Effector memory CD8-positive, alpha-beta T cell (primary cell): ENCODE measurements at regions not wholly inside any gene's neighbourhood (a gene's known extent, or its start where the extent isn't known, plus 50 kb on each side); places are given as distances from the start of the nearest gene placed in this dataset.

Experiments
- ATAC-seq: fragments of 150-1000 bp; cut with Tn5 transposase; replicated peaks from 2 replicates; pipeline ENCODE4 v1.10.0; 2021; ENCODE audit warnings: mild to moderate bottlenecking, moderate library complexity
- DNase-seq, 3 experiments: peaks; one replicate each; pipeline ENCODE4 v3.0.0; 2021
- H3K27ac Mint-ChIP-seq, 2 donors: one replicate each; pipeline ENCODE4 v1.8.0; 2022; ENCODE audit warnings: mild to moderate bottlenecking in 2 of 2, mixed read lengths in 2 of 2, moderate library complexity in 2 of 2
- H3K27me3 Mint-ChIP-seq, 2 donors: one replicate each; pipeline ENCODE4 v1.8.0; 2022; ENCODE audit warnings: mixed read lengths in 2 of 2
- H3K36me3 Mint-ChIP-seq: one replicate; pipeline ENCODE4 v1.8.0; 2022; ENCODE audit warnings: mild to moderate bottlenecking, moderate library complexity, mixed read lengths; ENCODE audit not compliant: insufficient read depth
- H3K4me1 Mint-ChIP-seq, 2 donors: one replicate each; pipeline ENCODE4 v1.8.0; 2022; ENCODE audit warnings: low read depth in 2 of 2, mixed read lengths in 2 of 2
- H3K4me3 Mint-ChIP-seq, 2 donors: one replicate each; pipeline ENCODE4 v1.8.0; 2022; ENCODE audit warnings: mild to moderate bottlenecking in 2 of 2, mixed read lengths in 2 of 2, moderate library complexity in 2 of 2
- H3K9me3 Mint-ChIP-seq, 2 donors: one replicate each; pipeline ENCODE4 v1.8.0; 2022; ENCODE audit warnings: mixed read lengths in 2 of 2

DNA sequence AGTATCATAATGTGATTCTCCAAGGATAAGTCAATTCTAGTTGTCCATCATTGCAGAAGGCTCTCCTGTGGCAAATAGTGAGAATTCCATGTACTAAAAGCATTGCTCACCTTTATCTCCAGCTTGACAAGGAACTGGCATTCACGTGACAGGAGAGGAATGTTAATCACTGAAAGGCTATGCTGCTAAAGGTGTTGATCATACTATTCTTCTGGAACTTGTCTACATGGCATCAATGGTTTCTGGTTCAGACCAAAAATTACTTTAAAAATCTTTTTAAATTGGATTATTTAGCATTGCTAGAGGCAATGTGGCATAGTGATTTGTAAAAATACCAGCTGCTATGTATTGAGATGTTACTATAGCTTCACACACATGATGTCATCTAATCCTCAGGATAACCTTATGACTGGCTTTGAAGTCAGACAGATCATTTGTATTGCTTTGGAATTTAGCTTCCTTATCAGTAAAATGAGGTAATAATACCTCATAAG lies 414.4 kb downstream of the MTX2 start:
- no peaks in the 10 kb centered on the region for H3K36me3 Mint-ChIP-seq
- H3K27ac Mint-ChIP-seq = no peak overlapping the region
- H3K4me3 Mint-ChIP-seq = no peak overlapping the region
- no peak for ATAC-seq
- H3K4me1 Mint-ChIP-seq = no peaks in the 10 kb centered on the region
- DNase-seq = no peak
- peaks cover 60 to 78% of the 10 kb centered on the region in 2 donors for H3K27me3 Mint-ChIP-seq
- no peaks in the 10 kb centered on the region for H3K9me3 Mint-ChIP-seq

DNA sequence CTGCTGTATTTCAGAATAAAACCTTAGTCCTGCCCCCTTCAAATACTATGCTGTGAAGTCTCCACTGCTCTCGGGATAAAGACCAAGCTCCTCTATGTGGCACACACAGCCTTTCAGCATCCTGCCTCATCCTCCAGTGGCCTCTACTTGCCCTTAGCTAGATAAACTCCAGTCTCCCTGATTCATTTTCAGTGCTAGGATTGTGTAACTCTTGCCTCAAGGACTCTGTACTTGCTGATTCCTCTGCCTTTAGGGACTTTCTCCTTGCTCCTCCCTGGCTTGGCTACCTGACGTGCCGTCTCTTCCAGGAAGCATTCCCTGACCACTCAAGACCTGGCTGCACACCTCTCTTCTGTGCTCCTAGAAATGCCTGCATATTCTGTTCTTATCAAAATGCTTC lies 416.7 kb downstream of the MTX2 start:
- H3K27me3 Mint-ChIP-seq = peaks cover 47 to 66% of the 10 kb centered on the region in 2 donors
- ATAC-seq = no peak
- no peak for DNase-seq
- H3K4me3 Mint-ChIP-seq = no peak overlapping the region
- H3K27ac Mint-ChIP-seq = no peak overlapping the region
- no peaks in the 10 kb centered on the region for H3K36me3 Mint-ChIP-seq
- no peaks in the 10 kb centered on the region for H3K9me3 Mint-ChIP-seq
- H3K4me1 Mint-ChIP-seq = no peaks in the 10 kb centered on the region

DNA sequence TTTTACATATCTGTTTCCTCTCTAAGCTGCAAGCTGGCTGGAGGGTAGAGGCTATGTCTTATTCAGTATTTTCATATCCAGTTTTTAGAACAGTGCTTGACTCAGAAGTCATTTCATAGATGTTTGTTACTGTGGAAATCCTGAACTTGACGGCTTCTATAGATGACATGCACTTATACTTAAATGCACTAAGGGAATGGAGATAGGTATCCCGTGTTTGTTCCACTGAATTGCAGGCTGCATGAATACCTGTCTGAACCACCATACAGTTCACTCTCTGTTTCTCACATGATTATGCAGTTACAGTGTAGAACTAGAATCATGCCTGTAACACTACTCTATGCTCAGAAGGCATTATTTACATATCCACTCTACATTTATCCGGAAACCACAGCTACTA lies 417.1 kb downstream of the MTX2 start:
- Mint-ChIP-seq H3K36me3 (no peaks in the 10 kb centered on the region), H3K27me3 (peaks cover 47 to 70% of the 10 kb centered on the region in 2 donors), H3K27ac (no peak overlapping the region), H3K4me1 (no peaks in the 10 kb centered on the region), H3K4me3 (no peak overlapping the region), H3K9me3 (no peaks in the 10 kb centered on the region)
- DNase-seq (no peak), ATAC-seq (no peak)

DNA sequence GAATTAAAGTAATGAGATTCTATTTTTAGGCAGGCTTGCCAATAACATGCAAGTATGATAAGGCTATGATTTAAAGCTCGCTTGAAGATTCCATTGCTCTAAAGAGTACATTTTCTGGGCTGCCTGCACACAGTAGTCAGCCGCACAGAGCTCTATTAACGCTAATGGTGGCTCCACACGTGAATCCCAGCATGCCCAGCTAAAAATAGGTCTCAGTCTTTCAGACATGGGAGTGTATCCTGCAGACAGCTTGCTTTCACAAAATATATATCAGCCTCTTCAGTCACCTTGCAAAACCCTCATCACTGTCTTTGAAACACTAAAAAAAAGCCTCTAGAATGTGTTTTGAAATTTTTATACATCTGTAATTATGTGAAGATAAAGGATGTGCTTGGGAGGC lies 418.1 kb downstream of the MTX2 start:
- DNase-seq = no peak
- Mint-ChIP-seq H3K4me3 (no peak overlapping the region), H3K36me3 (no peaks in the 10 kb centered on the region), H3K9me3 (no peaks in the 10 kb centered on the region), H3K4me1 (no peaks in the 10 kb centered on the region), H3K27me3 (peaks cover 50 to 71% of the 10 kb centered on the region in 2 donors), H3K27ac (no peak overlapping the region)
- no peak for ATAC-seq

DNA sequence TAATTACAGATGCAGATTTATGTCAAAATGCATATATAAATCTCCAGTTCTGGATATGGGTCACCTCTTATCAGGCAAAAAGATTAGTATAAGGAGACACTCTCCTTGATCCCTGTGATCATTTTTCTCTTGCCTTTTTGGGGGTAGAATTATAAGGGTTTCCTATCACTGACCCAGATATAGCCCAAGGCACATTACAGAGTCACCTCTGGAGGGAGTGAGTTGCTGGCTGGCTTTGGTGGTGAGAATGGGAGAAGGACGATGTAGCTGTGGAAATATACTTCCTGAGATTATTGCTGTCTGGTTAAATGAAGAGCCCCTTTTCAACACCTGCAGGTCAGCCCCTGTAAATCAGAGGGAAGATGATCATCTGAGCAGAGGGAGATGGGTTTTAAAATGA lies 418.7 kb downstream of the MTX2 start:
- ATAC-seq = no peak
- DNase-seq = no peak
- Mint-ChIP-seq H3K4me1 (no peaks in the 10 kb centered on the region), H3K9me3 (no peaks in the 10 kb centered on the region), H3K36me3 (no peaks in the 10 kb centered on the region), H3K27me3 (peaks cover 50 to 71% of the 10 kb centered on the region in 2 donors), H3K27ac (no peak overlapping the region), H3K4me3 (no peak overlapping the region)

DNA sequence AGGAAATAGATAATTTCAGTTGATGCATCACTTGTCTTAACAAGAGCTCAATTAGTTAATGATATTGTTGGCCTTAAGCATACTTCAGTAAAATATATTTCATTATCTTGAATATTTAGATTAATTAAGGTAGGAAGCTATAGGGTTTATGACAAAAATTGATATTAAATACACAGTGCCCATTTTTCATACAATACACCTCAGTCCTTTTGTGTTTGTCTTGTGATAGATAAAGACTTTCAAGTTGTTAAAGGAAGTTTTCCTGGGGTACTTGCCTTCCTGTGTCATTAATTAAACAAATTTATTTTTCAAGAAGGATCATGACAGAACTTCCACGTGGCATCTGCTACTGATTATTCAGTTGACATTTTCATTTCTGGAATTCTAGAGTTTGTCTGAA lies 420.5 kb downstream of the MTX2 start:
- Mint-ChIP-seq H3K27me3 (peaks cover 52 to 72% of the 10 kb centered on the region in 2 donors), H3K4me1 (no peaks in the 10 kb centered on the region), H3K4me3 (no peak overlapping the region), H3K9me3 (no peaks in the 10 kb centered on the region), H3K36me3 (no peaks in the 10 kb centered on the region), H3K27ac (no peak overlapping the region)
- DNase-seq (no peak), ATAC-seq (no peak)

DNA sequence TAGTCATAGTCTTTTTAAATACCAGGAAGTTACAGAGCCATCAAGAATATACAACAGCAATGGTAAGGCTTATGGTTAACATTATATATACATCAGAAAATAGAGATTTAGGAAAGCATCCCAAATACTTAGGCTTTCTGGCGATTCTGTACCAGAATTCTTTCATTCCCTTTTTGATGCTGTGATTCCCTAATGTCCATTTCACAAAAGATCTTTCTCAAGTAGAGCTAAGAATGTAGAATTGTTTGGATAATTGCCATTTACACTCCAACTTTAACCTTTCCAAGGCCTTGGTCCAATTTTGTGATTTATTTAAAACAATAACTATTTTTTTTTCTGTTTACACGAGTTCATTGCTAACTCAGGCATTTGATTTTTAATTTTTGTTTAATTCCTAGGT lies 422.2 kb downstream of the MTX2 start:
- no peak for DNase-seq
- ATAC-seq = no peak
- Mint-ChIP-seq H3K27ac (no peak overlapping the region), H3K27me3 (peaks cover 48 to 58% of the 10 kb centered on the region in 2 donors), H3K4me3 (no peak overlapping the region), H3K36me3 (no peaks in the 10 kb centered on the region), H3K9me3 (no peaks in the 10 kb centered on the region), H3K4me1 (no peaks in the 10 kb centered on the region)

DNA sequence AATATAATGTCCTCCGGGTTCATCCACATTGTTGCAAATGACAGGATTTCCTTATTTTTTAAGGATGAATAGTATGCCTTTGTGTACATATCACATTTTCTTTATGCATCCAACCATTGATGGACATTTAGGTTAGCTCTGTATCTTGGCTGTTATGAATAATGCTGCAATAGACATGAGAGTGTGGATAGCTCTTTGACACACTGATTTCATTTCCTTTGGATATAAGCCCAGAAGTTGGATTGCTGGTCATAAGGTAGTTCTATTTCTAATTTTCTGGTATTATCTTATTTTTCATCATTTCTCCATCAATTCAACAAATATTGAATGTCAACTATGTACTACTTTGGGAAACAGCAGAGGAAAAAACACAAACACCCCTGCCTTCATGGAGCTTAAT lies 423.3 kb downstream of the MTX2 start:
- DNase-seq (no peak), ATAC-seq (no peak)
- H3K4me1 Mint-ChIP-seq = no peaks in the 10 kb centered on the region
- H3K4me3 Mint-ChIP-seq = no peak overlapping the region
- no peaks in the 10 kb centered on the region for H3K36me3 Mint-ChIP-seq
- no peaks in the 10 kb centered on the region for H3K9me3 Mint-ChIP-seq
- H3K27me3 Mint-ChIP-seq = peaks cover 51 to 59% of the 10 kb centered on the region in 2 donors
- H3K27ac Mint-ChIP-seq = no peak overlapping the region

DNA sequence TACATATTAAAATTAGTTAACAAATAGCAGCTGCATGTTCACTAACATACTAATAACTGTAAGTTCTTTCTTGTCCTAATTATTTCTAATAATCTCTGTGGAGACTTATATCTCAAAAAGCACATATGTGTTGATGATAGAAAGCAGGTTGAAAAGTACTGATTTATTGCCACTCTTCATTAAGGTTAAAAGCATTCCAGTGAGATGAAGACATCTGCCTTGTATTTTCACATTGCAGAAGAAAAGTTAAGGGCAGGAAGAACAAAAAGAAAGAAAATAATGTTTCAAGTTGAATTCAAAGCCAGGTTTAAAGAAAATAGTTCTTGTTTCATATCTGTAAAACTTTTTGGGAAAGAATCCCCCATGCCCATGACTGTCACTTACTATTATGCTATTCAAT lies 429.9 kb downstream of the MTX2 start:
- DNase-seq = no peak
- H3K27me3 Mint-ChIP-seq = peaks cover 24 to 27% of the 10 kb centered on the region in 2 donors
- H3K27ac Mint-ChIP-seq = no peak overlapping the region
- H3K4me1 Mint-ChIP-seq = no peaks in the 10 kb centered on the region
- no peaks in the 10 kb centered on the region for H3K9me3 Mint-ChIP-seq
- no peaks in the 10 kb centered on the region for H3K36me3 Mint-ChIP-seq
- ATAC-seq = no peak
- H3K4me3 Mint-ChIP-seq = no peak overlapping the region

DNA sequence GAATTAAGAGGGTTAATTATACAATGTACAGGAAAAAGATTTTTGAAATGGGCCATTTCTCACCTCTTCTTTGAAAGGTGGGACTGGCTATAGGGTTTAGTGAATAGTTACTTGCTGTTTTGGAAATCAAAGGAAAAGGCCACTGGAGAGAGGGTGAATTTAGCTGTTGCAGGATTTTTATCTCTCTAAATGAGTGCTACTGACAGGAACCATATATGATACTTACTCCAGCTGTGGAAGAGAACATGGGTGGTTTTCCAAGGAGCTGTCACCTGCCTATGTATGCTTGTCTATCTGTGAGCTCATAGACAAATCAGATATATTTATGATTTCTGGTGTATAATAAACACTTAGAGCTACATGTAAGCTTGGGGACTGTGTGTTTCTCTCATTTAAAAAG lies 430.4 kb downstream of the MTX2 start:
- Mint-ChIP-seq H3K36me3 (no peaks in the 10 kb centered on the region), H3K27me3 (peaks cover 19 to 24% of the 10 kb centered on the region in 2 donors), H3K4me3 (no peak overlapping the region), H3K4me1 (no peaks in the 10 kb centered on the region), H3K9me3 (no peaks in the 10 kb centered on the region), H3K27ac (no peak overlapping the region)
- ATAC-seq (no peak), DNase-seq (no peak)

DNA sequence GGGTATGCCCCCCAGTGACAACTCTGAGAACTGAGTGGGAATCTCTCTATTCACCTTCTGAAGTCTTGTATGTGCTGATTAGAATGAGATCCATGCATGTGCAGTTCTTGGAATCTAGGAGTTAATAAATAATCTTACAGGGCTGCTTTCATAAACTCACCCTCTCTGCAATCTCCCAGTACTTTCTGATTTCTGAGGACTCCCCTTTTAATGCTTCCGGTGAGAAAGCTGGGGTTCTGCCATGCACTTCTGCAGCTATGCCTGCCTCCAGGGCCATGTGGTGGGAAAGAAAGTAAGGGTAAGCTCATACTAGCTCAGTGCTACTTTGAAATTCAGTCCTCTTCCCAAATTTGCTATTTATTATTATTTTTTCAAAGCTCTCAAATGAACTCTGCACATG lies 432.9 kb downstream of the MTX2 start:
- H3K27me3 Mint-ChIP-seq = peaks cover 13 to 17% of the 10 kb centered on the region in 2 donors
- no peaks in the 10 kb centered on the region for H3K36me3 Mint-ChIP-seq
- no peaks in the 10 kb centered on the region for H3K4me1 Mint-ChIP-seq
- DNase-seq (no peak), ATAC-seq (no peak)
- H3K9me3 Mint-ChIP-seq = no peaks in the 10 kb centered on the region
- H3K4me3 Mint-ChIP-seq = no peak overlapping the region
- no peak overlapping the region for H3K27ac Mint-ChIP-seq

DNA sequence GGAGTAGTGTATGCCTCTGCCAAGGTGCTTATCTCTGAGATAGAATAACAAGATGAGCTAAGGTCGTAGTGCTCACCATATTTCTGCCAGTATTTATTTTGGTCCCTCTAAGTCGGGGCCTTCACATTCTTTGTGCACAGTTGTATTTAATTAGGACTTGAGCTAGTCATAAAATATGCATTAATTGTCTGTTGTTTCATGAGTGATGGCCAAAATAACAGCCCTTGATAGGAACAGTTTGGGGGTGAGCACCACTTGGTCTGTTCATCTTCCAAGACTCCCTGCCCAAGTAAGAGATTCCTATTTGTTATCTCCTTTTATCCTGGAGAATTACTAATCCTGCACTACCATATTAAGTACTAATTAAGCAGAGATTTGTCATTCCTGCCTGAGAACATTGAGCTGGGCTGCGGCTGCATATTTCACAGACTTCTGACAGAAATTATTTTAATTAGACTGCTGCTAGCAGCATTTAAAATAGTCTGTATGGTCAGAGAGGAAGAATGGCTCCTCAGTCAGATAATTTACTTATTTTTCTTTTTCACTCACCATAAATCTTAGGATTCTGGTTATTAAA lies 435.1 kb downstream of the MTX2 start:
- DNase-seq (no peak), ATAC-seq (no peak)
- no peaks in the 10 kb centered on the region for H3K4me1 Mint-ChIP-seq
- no peaks in the 10 kb centered on the region for H3K36me3 Mint-ChIP-seq
- peaks cover 20 to 27% of the 10 kb centered on the region in 2 donors for H3K27me3 Mint-ChIP-seq
- no peak overlapping the region for H3K4me3 Mint-ChIP-seq
- no peaks in the 10 kb centered on the region for H3K9me3 Mint-ChIP-seq
- H3K27ac Mint-ChIP-seq = no peak overlapping the region

DNA sequence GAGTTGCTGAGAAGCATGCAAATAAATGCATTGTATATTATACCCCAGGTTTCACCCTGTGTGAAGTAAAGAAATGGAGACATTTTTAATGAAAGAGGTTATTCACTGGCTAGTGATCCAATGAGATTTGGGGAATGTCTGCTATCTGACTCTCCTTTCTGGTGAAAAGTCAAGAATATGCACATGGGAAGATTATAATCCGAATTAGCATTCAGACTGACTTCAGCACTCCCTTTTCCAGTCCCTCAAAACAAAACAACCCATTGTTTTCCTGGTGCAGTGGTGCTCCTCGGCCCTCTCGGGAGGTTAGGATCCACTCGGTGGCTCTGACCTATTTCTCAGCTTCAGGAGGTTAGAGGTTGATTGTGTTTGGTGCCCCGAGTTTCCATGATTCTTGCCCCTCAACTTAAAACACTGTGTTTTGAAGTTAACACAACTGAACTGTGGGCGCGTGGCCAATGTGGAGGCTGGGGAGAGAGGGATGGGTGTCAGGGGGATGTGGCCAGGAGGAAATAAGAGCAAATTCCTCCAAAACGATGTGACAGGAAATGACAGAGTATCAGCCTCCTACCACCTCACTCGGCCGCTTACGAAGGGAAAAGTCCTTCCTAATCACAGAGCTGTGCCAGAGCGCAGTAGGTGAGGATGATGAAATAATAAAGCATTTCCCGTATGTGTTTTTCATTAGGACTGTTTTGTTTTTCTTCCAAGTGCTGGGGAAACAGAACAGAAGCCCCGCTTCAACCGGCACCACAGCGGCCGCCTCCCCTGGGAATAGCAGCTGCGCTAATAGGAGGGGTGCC lies 440.1 kb downstream of the MTX2 start:
- Mint-ChIP-seq H3K4me1 (no peaks in the 10 kb centered on the region), H3K36me3 (no peaks in the 10 kb centered on the region), H3K9me3 (no peaks in the 10 kb centered on the region), H3K27ac (no peak overlapping the region), H3K4me3 (no peak overlapping the region), H3K27me3 (peaks cover 47 to 56% of the 10 kb centered on the region in 2 donors)
- no peak for ATAC-seq
- no peak for DNase-seq

DNA sequence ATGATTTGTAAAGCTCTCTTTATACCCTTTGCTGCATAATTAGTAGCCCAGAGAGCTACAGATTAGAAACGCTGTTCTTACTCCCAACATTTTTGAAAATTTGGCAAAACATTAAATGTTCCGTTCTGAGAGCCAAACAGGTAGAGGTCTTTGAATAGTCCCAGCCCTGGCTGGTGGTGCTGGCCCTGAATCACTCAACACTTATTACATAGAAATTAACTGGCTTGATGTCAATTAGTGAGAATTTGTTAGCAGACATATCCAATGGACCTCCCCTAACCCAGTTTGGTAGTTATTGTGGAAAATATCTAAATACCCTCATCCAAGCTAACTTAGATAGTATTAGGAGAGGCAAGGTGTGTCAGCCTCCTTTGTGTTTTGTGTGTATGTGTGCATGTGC lies 440.7 kb downstream of the MTX2 start:
- Mint-ChIP-seq H3K9me3 (no peaks in the 10 kb centered on the region), H3K27me3 (peaks cover 47 to 59% of the 10 kb centered on the region in 2 donors)
- no peak for DNase-seq

More for the DNA sequence above, 440.7 kb downstream of the MTX2 start:
- Mint-ChIP-seq H3K27ac (no peak overlapping the region), H3K36me3 (no peaks in the 10 kb centered on the region), H3K4me3 (no peak overlapping the region), H3K4me1 (no peaks in the 10 kb centered on the region)
- no peak for ATAC-seq
